AML-193 (cell line): ENCODE measurements at regions not wholly inside any gene's neighbourhood (a gene's known extent, or its start where the extent isn't known, plus 50 kb on each side); places are given as distances from the start of the nearest gene placed in this dataset.

Experiments used
- DNase-seq, 2 experiments: peaks; one replicate each; lab custom pipeline; 2025; lab: John Stamatoyannopoulos, UW

GRCh38 chr17:45680360-45680759 is 103.8 kb upstream of the CRHR1 start:
- no peak for DNase-seq

GRCh38 chr17:45681706-45682105 is 102.4 kb upstream of the CRHR1 start:
- no peak for DNase-seq

GRCh38 chr17:45686250-45686649 is 97.9 kb upstream of the CRHR1 start:
- DNase-seq: peak in 1 of 2 experiments; percentile 34

DNA sequence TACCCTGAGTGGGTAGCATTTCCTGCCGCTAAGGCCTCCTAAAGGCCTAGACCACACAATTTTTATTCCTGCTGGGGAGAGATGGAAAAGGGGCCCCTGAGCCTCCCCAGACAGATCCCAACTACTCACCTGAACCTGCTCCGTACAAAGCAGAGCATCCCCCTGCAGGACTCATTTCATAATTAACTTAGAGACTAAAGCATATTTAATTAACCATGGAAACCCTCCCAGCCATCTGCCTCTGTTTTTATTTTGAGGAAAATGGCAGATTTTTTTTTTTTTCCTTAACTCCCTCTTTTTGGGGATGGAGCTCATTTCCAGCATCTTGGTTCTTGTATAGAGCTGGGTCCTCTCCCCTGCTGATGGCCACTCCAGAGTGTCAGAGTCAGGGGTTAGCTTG is 96.5 kb upstream of the CRHR1 start:
- DNase-seq: no peak

DNA sequence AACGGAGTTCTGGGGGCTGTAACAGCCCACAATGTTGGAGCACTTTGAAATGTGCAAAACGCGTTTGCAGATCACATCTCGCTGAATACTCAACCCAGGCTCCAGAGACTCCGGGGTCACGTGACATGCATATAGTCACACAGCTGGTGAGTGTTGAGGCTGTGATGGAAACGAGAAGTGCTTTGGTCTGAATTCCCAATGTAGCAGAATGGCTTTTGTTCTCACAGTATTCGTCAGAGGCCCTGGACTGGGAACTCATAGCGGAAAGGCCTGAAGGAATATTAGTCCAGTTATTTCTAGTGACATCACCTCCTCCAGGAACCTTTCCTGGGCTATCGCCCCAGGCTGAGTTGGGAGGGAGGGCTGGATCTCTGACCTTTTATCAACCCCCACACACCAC is 95.8 kb upstream of the CRHR1 start:
- no peak for DNase-seq

GRCh38 chr17:45688820-45689219 is 95.3 kb upstream of the CRHR1 start:
- no peak for DNase-seq

- DNase-seq: no peak
Observed at GRCh38 chr17:45689451-45689850, 94.7 kb upstream of the CRHR1 start.

GRCh38 chr17:45690625-45691275 is 93.4 kb upstream of the CRHR1 start:
- no peak for DNase-seq

- no peak for DNase-seq
Observed at GRCh38 chr17:45692661-45693060, 91.5 kb upstream of the CRHR1 start.

GRCh38 chr17:45693792-45694191 is 90.3 kb upstream of the CRHR1 start:
- DNase-seq: no peak

GRCh38 chr17:45696442-45696841 is 87.7 kb upstream of the CRHR1 start:
- DNase-seq: no peak

GRCh38 chr17:45697076-45697475 is 87.0 kb upstream of the CRHR1 start:
- no peak for DNase-seq

GRCh38 chr17:45700171-45701090 is 83.7 kb upstream of the CRHR1 start:
- no peak for DNase-seq

- no peak for DNase-seq
Observed at GRCh38 chr17:45702666-45703266, 81.4 kb upstream of the CRHR1 start.

DNA sequence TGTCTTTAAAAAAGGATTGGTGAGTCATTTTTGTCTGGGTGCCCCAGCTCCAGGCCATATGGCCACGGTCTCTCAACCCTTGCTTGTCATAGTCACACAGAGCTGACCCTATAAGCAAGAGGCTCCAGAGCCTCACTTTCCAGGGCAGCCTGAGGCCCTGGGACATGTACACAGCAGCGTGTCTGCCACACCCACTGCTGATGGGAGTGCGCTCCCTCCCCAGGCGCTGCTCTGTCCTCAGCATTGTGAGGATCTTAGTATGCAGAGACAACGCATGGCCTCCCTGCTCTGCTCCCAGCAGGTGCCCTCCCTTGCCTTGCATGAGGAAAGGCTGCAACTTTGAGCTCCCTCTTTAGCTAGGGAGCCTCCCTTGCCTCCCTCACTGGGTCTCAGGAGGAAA is 80.8 kb upstream of the CRHR1 start:
- no peak for DNase-seq

DNA sequence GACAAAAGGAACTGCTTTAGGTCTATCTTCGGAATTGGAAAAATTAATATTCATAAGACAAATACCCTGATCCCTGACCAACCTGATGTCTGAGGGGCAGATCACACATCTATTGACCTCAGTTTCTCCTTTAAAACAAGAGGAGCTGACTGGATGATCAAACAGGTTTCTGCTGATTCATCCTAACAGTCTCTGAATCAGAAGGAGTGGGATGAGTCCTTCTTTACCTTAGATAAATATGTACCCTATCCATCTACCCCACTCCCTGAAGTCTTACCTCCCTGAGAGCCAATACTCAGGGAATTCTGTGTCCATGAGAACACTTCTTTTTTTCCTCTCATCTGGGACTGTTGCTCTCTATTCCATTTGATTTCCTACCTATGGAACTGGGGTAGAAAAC is 80.3 kb upstream of the CRHR1 start:
- no peak for DNase-seq

- DNase-seq: no peak
Observed at GRCh38 chr17:45704251-45704650, 79.9 kb upstream of the CRHR1 start.

- DNase-seq: no peak
Observed at GRCh38 chr17:45705123-45706009, 78.8 kb upstream of the CRHR1 start.

DNA sequence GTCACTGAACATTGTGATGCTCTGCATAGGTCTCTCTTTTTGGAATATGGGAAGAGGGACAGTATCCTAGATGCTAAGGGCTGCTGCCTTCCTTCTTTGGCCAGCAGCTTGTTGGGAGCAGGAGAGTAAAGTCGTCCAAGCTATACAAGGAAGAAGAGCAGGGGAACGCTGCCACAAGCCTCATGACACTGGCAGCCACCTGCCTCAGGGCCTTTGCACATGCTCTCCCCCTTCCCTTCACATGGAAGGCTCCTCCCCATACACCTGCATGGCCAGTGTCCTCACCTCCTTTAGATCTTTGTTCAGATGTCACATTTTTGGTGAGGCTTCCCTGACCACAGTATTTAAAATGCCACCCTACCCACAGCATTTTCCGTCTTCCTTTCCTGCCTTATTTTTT is 78.1 kb upstream of the CRHR1 start:
- DNase-seq: no peak

DNA sequence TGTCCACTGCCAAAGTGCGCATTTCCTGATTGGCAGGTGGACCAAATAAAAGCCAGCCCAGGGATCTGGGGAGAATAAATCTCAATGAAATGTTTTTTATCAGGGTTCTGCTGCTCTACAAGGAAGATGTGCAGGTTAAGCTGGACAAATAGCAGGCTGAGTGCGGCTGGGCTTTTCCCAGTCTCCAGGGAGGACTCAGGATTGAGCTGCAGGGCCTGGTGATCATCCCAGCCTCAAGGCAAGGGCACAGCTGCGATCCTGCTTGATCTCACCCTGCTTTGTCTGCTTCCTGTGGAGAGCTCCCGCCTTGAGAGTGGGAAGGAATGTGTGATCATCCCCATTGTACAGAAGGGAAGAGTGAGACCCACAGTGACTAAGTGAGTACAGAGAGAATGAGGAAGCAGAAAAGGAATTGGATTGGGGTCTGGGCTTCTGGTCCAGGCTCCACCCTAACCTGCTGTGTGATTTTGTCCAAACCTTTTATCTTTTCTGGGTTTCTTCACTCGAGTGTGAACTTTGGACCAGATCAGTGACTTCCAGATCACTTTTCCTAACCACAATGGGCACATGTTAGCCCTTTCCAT is 75.3 kb upstream of the CRHR1 start:
- no peak for DNase-seq

GRCh38 chr17:45709728-45710288 is 74.3 kb upstream of the CRHR1 start:
- DNase-seq: no peak
